ENCODE measurements at regions not wholly inside any gene's neighbourhood (a gene's known extent, or its start where the extent isn't known, plus 50 kb on each side); places are given as distances from the start of the nearest gene placed in this dataset.

GRCh38 chr2:188207554-188207953 lies 84.1 kb upstream of the GULP1 start:
- TF ChIP-seq, protein P1, sequence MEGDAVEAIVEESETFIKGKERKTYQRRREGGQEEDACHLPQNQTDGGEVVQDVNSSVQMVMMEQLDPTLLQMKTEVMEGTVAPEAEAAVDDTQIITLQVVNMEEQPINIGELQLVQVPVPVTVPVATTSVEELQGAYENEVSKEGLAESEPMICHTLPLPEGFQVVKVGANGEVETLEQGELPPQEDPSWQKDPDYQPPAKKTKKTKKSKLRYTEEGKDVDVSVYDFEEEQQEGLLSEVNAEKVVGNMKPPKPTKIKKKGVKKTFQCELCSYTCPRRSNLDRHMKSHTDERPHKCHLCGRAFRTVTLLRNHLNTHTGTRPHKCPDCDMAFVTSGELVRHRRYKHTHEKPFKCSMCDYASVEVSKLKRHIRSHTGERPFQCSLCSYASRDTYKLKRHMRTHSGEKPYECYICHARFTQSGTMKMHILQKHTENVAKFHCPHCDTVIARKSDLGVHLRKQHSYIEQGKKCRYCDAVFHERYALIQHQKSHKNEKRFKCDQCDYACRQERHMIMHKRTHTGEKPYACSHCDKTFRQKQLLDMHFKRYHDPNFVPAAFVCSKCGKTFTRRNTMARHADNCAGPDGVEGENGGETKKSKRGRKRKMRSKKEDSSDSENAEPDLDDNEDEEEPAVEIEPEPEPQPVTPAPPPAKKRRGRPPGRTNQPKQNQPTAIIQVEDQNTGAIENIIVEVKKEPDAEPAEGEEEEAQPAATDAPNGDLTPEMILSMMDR (IDR thresholded peaks at IDR 0.05; ENCODE audit: control extremely low read depth in 1 of 3, insufficient read depth in 1 of 3, low read depth in 1 of 3, low read length in 3 of 3), result peak; percentile 9 to 47 (median 40); a peak in 2 of 4 replicates
- TF ChIP-seq HDAC6 (IDR thresholded peaks at IDR 0.05; ENCODE audit: low read depth, low read length), result no peak
- TF ChIP-seq RAD21 (IDR thresholded peaks at IDR 0.05 in 1 of 2, conservative IDR thresholded peaks at IDR 0.05 in 1 of 2; ENCODE audit: low read depth in 2 of 2, low read length in 2 of 2), result peak; percentile 34 to 47
- no peak overlapping the region for H3K9ac ChIP-seq (replicated peaks in 1 of 4; ENCODE audit: extremely low read depth in 1 of 4, low read depth in 3 of 4, low read length in 3 of 4)
- DNase-seq (ENCODE audit: low read depth in 1 of 2, low spot score in 2 of 2), result no peak
- no peak overlapping the region for H3K56ac ChIP-seq (replicated peaks; ENCODE audit: insufficient read length, low read depth, low read length)
- no peak overlapping the region for H3K4me2 ChIP-seq (ENCODE audit: insufficient read depth in 1 of 2, low read depth in 2 of 2, low read length in 2 of 2)
- H2BK15ac ChIP-seq (ENCODE audit: low read length), result no peak overlapping the region
- H2BK12ac ChIP-seq (ENCODE audit: low read depth, low read length), result no peak overlapping the region
- no peak overlapping the region for H3K4me3 ChIP-seq (ENCODE audit: extremely low read depth in 1 of 4, insufficient read depth in 2 of 4, low read depth in 3 of 4, low read length in 4 of 4)
- H3K36me3 ChIP-seq (ENCODE audit: control insufficient read depth in 2 of 4, insufficient read depth in 4 of 4, low read length in 3 of 4), result no peaks in the 10 kb centered on the region
- no peak overlapping the region for H4K91ac ChIP-seq (replicated peaks; ENCODE audit: insufficient read length, low read length)
- no peak overlapping the region for H3K14ac ChIP-seq (ENCODE audit: insufficient read length)
- H3K23me2 ChIP-seq (ENCODE audit: low read depth, low read length), result no peaks in the 10 kb centered on the region
- no peaks in the 10 kb centered on the region for H3K9me3 ChIP-seq (ENCODE audit: insufficient read depth in 2 of 2, low read depth in 1 of 2, low read length in 1 of 2)
- H4K8ac ChIP-seq (ENCODE audit: extremely low read depth, insufficient read depth, low read length), result no peak overlapping the region
- no peak overlapping the region for H2AK5ac ChIP-seq (ENCODE audit: low read depth, low read length)
- H3K18ac ChIP-seq (ENCODE audit: extremely low read depth, low read length), result no peak overlapping the region
- H2BK20ac ChIP-seq (ENCODE audit: low read length), result no peak overlapping the region
- 76% methylated on average over 4 of the region's 7 CpGs; no CpG with 5 or more reads in 1 of the 2 experiments for WGBS, 2 experiments (ENCODE audit: extremely low coverage in 1 of 2, insufficient coverage in 1 of 2, insufficient read length in 1 of 2, insufficient replicate concordance in 2 of 2, low coverage in 1 of 2, low lambda C conversion rate in 2 of 2, missing lambda C conversion rate in 1 of 2)
- no peaks in the 10 kb centered on the region for H3K79me1 ChIP-seq (ENCODE audit: low read depth, low read length)
- no peaks in the 10 kb centered on the region for H3K27me3 ChIP-seq (replicated peaks in 1 of 4; ENCODE audit: control insufficient read depth in 3 of 4, extremely low read depth in 1 of 4, insufficient read depth in 3 of 4, low read length in 3 of 4)
- no peak overlapping the region for H2BK120ac ChIP-seq (replicated peaks; ENCODE audit: low read depth, low read length)
- no peak overlapping the region for H2BK5ac ChIP-seq (ENCODE audit: low read depth, low read length)
- no peak overlapping the region for H4K5ac ChIP-seq (ENCODE audit: insufficient read length, low read depth, low read length)
- H2AFZ ChIP-seq (ENCODE audit: low read length), result no peak overlapping the region
- FAIRE-seq, result no peak
- POLR2A ChIA-PET (ENCODE audit: partially characterized antibody), result no interaction called here
- no peak overlapping the region for H3K4ac ChIP-seq (replicated peaks; ENCODE audit: insufficient read length, low read depth, low read length)
- H3K27ac ChIP-seq (ENCODE audit: low read depth, low read length), result no peak overlapping the region
- no peak overlapping the region for H3K23ac ChIP-seq (ENCODE audit: insufficient read length)
- H3K4me1 ChIP-seq (replicated peaks in 1 of 4; ENCODE audit: control insufficient read depth in 3 of 4, insufficient read depth in 4 of 4, low read length in 3 of 4), result no peaks in the 10 kb centered on the region
- H3K79me2 ChIP-seq (ENCODE audit: control insufficient read depth in 1 of 2, insufficient read depth in 2 of 2, low read length in 2 of 2), result no peaks in the 10 kb centered on the region
- no peaks in the 10 kb centered on the region for H4K20me1 ChIP-seq (replicated peaks in 1 of 2; ENCODE audit: control insufficient read depth in 1 of 2, insufficient read depth in 2 of 2, low read length in 2 of 2)
- CTCF ChIA-PET (ENCODE audit: partially characterized antibody), result interaction anchor here (0.6 to 1.8 kb wide), 9 partner anchors 8 to 424 kb away, joined by 3 to 7 read pairs (median 3); no protein-coding TSS in a partner anchor

All from H1 (cell line).